ENCODE measurements at regions not wholly inside any gene's neighbourhood (a gene's known extent, or its start where the extent isn't known, plus 50 kb on each side); places are given as distances from the start of the nearest gene placed in this dataset.
A peak's percentile ranks its signal among the peaks of the same experiment; 100 is the strongest.

- Mint-ChIP-seq H3K27me3 (ENCODE audit: low read depth) (no peaks in the 10 kb centered on the region), H3K9me3 (no peaks in the 10 kb centered on the region), H3K36me3 (ENCODE audit: insufficient read depth in 1 of 3, low read depth in 3 of 3) (no peaks in the 10 kb centered on the region), H3K4me1 (peaks cover 2 to 3% of the 10 kb centered on the region in 2 experiments; a peak in 1 of 4 replicates), H3K4me3 (no peak overlapping the region), H3K27ac (peak overlapping the region in 2 of 3 experiments; percentile 11 to 87; a peak in 2 of 7 replicates)
- no peak overlapping the region for H3K56ac ChIP-seq (ENCODE audit: insufficient read length, low read depth, low read length)
- H3K27ac ChIP-seq (ENCODE audit: insufficient read length, low read depth, low read length), result no peak overlapping the region
- no peak overlapping the region for H4K5ac ChIP-seq (ENCODE audit: insufficient read length, low read depth, low read length)
- WGBS (ENCODE audit: extremely low coverage, insufficient read length, low lambda C conversion rate), result no CpG with 5 or more reads among the region's 1 CpG
- H2BK120ac ChIP-seq (ENCODE audit: low read depth, low read length, poor library complexity, severe bottlenecking), result no peak overlapping the region
- H2AFZ ChIP-seq (ENCODE audit: low read length), result no peak overlapping the region
- no peak overlapping the region for H3K23ac ChIP-seq (ENCODE audit: insufficient read length, low read depth, low read length)
- no peak overlapping the region for H4K91ac ChIP-seq (ENCODE audit: insufficient read length, low read depth, low read length)
- no peak overlapping the region for H2BK12ac ChIP-seq (ENCODE audit: insufficient read length, low read depth, low read length)
- H2BK15ac ChIP-seq (ENCODE audit: low read depth, low read length), result no peak overlapping the region
- no peak overlapping the region for H3K14ac ChIP-seq (ENCODE audit: insufficient read depth, low read length)
- no peaks in the 10 kb centered on the region for H3K79me1 ChIP-seq (ENCODE audit: insufficient read depth, low read depth, low read length, poor library complexity, severe bottlenecking)
- no peaks in the 10 kb centered on the region for H3K4me1 ChIP-seq (ENCODE audit: insufficient read depth, low read length)
- TF ChIP-seq CTCF (conservative IDR thresholded peaks at IDR 0.05), result no peak
- no peak overlapping the region for H3K4ac ChIP-seq (ENCODE audit: low read depth, low read length)
- H3K27me3 ChIP-seq (ENCODE audit: insufficient read depth, low read length), result no peaks in the 10 kb centered on the region
- H4K20me1 ChIP-seq (ENCODE audit: control insufficient read depth, insufficient read depth, insufficient read length), result no peaks in the 10 kb centered on the region
- H3K79me2 ChIP-seq (ENCODE audit: insufficient read depth, low read length), result no peaks in the 10 kb centered on the region
- no peak overlapping the region for H3K18ac ChIP-seq (ENCODE audit: insufficient read length, low read depth, low read length)
- no peak overlapping the region for H4K8ac ChIP-seq (replicated peaks; ENCODE audit: insufficient read length, low read depth, low read length)
- H3K9me3 ChIP-seq (ENCODE audit: control insufficient read depth, low read depth, low read length), result no peaks in the 10 kb centered on the region
- H2AK5ac ChIP-seq (ENCODE audit: insufficient read length, low read length), result no peak overlapping the region
- no peak overlapping the region for H2BK20ac ChIP-seq (ENCODE audit: low read depth, low read length, poor library complexity, severe bottlenecking)
- H2BK5ac ChIP-seq (ENCODE audit: insufficient read length, low read length), result no peak overlapping the region
- no peak overlapping the region for H3K4me2 ChIP-seq (ENCODE audit: insufficient read depth, insufficient read length, low read length)
- DNase-seq, result no peak
- no peak overlapping the region for H3K9ac ChIP-seq (ENCODE audit: extremely low read depth, insufficient read length, low read length)
- no peak overlapping the region for H3T11ph ChIP-seq (ENCODE audit: low read length)
- H3K23me2 ChIP-seq (ENCODE audit: insufficient read length, low read depth, low read length, poor library complexity, severe bottlenecking), result no peaks in the 10 kb centered on the region
These were observed 314.7 kb upstream of the ATP2B1 start for GRCh38 chr12:90023207-90023900.

All from H9 (cell line).